ENCODE measurements at regions not wholly inside any gene's neighbourhood (a gene's known extent, or its start where the extent isn't known, plus 50 kb on each side); places are given as distances from the start of the nearest gene placed in this dataset.
A peak's percentile ranks its signal among the peaks of the same experiment; 100 is the strongest.

- ATAC-seq (no peak), DNase-seq (no peak)
- H3K27me3 ChIP-seq, result no peaks in the 10 kb centered on the region
- no peak overlapping the region for H3K4me3 ChIP-seq
- TF ChIP-seq CTCF (IDR thresholded peaks at IDR 0.05) (no peak), POLR2A (IDR thresholded peaks at IDR 0.05) (no peak)
- 96 to 98% (median 97%) methylated on average over 3 of the region's 3 CpGs for WGBS, 4 donors
- peaks cover 0 to 7% (median 0%) of the 10 kb centered on the region in 12 donors for H3K4me1 ChIP-seq
- H3K9me3 ChIP-seq, result no peaks in the 10 kb centered on the region
- H3K27ac ChIP-seq, result no peak overlapping the region
- H3K36me3 ChIP-seq, result no peaks in the 10 kb centered on the region
- intact Hi-C loops (cut with DNase I), result no loop called here
These were observed 92.0 kb upstream of the AHR start for GRCh38 chr7:17206349-17206905.

- 47 to 57% (median 53%) methylated on average over 1 of the region's 1 CpG for WGBS, 4 donors
- TF ChIP-seq POLR2A (IDR thresholded peaks at IDR 0.05) (no peak), CTCF (IDR thresholded peaks at IDR 0.05) (no peak)
- peak in 3 of 4 donors; percentile 42 to 66 (median 51) for ATAC-seq
These were observed 91.2 kb upstream of the AHR start for GRCh38 chr7:17207220-17207619.

GRCh38 chr7:17209101-17209500, 89.4 kb upstream of the AHR start:
- Histone ChIP-seq H3K27me3 (no peaks in the 10 kb centered on the region), H3K4me3 (no peak overlapping the region), H3K4me1 (peaks cover 0 to 18% (median 0%) of the 10 kb centered on the region in 12 donors), H3K27ac (no peak overlapping the region), H3K9me3 (no peaks in the 10 kb centered on the region), H3K36me3 (no peaks in the 10 kb centered on the region)
- DNase-seq, result no peak
- WGBS, 4 donors, result 64 to 96% (median 95%) methylated on average over 3 of the region's 3 CpGs
- intact Hi-C loops (cut with DNase I), result no loop called here
- TF ChIP-seq POLR2A (IDR thresholded peaks at IDR 0.05) (no peak), CTCF (IDR thresholded peaks at IDR 0.05) (no peak)
- ATAC-seq, result no peak

More at GRCh38 chr7:17207220-17207619, 91.2 kb upstream of the AHR start:
- Histone ChIP-seq H3K27ac (no peak overlapping the region), H3K27me3 (no peaks in the 10 kb centered on the region), H3K4me3 (no peak overlapping the region), H3K4me1 (peaks cover 0 to 7% (median 0%) of the 10 kb centered on the region in 12 donors), H3K9me3 (no peaks in the 10 kb centered on the region), H3K36me3 (no peaks in the 10 kb centered on the region)
- DNase-seq, result no peak
- intact Hi-C loops (cut with DNase I), result no loop called here

GRCh38 chr7:17211307-17211836, 87.1 kb upstream of the AHR start:
- Histone ChIP-seq H3K4me3 (no peak overlapping the region), H3K9me3 (peaks cover 0 to 7% (median 0%) of the 10 kb centered on the region in 12 donors), H3K27ac (no peak overlapping the region), H3K36me3 (no peaks in the 10 kb centered on the region), H3K27me3 (no peaks in the 10 kb centered on the region), H3K4me1 (peaks cover 0 to 18% (median 0%) of the 10 kb centered on the region in 12 donors)
- no peak for ATAC-seq
- TF ChIP-seq CTCF (IDR thresholded peaks at IDR 0.05) (no peak), POLR2A (IDR thresholded peaks at IDR 0.05) (no peak)
- WGBS, 4 donors, result 96 to 99% (median 98%) methylated on average over 1 of the region's 1 CpG
- intact Hi-C loops (cut with DNase I), result no loop called here
- no peak for DNase-seq
